T-helper 2 cell treated with Interferon-gamma antibody and Interleukin-4, amounts not matched to agents 5 μg/mL and 100 μg/mL, for 36 hours (primary cell): ENCODE measurements at regions not wholly inside any gene's neighbourhood (a gene's known extent, or its start where the extent isn't known, plus 50 kb on each side); places are given as distances from the start of the nearest gene placed in this dataset.

Experiments used
- DNase-seq: peaks from one replicate; pipeline ENCODE4 v3.0.0; 2021; ENCODE audit warnings: low spot score
- H3K27ac Mint-ChIP-seq: one replicate; pipeline ENCODE4 v1.8.0; 2021; ENCODE audit warnings: mild to moderate bottlenecking, mixed read lengths
- H3K27me3 Mint-ChIP-seq: one replicate; pipeline ENCODE4 v1.8.0; 2021; ENCODE audit warnings: low read depth, mixed read lengths
- H3K36me3 Mint-ChIP-seq: one replicate; pipeline ENCODE4 v1.8.0; 2021; ENCODE audit warnings: low read depth, mixed read lengths
- H3K4me1 Mint-ChIP-seq: one replicate; pipeline ENCODE4 v1.8.0; 2021; ENCODE audit warnings: low read depth, mixed read lengths
- H3K4me3 Mint-ChIP-seq: one replicate; pipeline ENCODE4 v1.8.0; 2022; ENCODE audit warnings: mild to moderate bottlenecking, moderate library complexity, mixed read lengths
- H3K9me3 Mint-ChIP-seq: one replicate; pipeline ENCODE4 v1.8.0; 2021; ENCODE audit warnings: mixed read lengths

DNA sequence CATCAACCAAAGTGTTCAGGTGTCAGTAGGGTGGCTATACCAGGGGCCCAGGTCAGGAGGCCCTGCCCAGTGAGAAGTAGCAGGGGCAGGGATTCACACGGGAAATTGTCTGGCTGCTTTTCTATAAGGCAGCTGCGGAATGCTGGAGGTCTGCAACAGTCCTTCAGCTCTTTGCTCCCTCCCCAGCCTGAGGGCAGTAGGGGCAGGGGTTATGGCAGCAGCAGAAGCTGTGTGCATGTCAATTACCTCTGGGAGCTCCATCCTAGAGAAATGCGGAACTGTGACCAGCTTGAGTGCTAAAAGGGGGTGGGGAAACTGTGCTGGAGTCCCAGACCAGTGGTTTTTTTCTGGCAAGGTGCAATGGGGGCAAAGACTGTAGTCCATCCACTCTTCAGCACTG lies 810.4 kb downstream of the PCDH7 start:
- H3K4me3 Mint-ChIP-seq: no peak overlapping the region
- no peaks in the 10 kb centered on the region for H3K27me3 Mint-ChIP-seq
- DNase-seq: no peak
- no peak overlapping the region for H3K27ac Mint-ChIP-seq
- no peaks in the 10 kb centered on the region for H3K36me3 Mint-ChIP-seq
- no peaks in the 10 kb centered on the region for H3K4me1 Mint-ChIP-seq
- H3K9me3 Mint-ChIP-seq: peaks cover 72% of the 10 kb centered on the region

GRCh38 chr4:31538877-31539276 lies 818.7 kb downstream of the PCDH7 start:
- Mint-ChIP-seq H3K4me3 (no peak overlapping the region), H3K36me3 (no peaks in the 10 kb centered on the region), H3K4me1 (no peaks in the 10 kb centered on the region), H3K9me3 (peaks cover 42% of the 10 kb centered on the region), H3K27ac (no peak overlapping the region), H3K27me3 (no peaks in the 10 kb centered on the region)
- no peak for DNase-seq

DNA sequence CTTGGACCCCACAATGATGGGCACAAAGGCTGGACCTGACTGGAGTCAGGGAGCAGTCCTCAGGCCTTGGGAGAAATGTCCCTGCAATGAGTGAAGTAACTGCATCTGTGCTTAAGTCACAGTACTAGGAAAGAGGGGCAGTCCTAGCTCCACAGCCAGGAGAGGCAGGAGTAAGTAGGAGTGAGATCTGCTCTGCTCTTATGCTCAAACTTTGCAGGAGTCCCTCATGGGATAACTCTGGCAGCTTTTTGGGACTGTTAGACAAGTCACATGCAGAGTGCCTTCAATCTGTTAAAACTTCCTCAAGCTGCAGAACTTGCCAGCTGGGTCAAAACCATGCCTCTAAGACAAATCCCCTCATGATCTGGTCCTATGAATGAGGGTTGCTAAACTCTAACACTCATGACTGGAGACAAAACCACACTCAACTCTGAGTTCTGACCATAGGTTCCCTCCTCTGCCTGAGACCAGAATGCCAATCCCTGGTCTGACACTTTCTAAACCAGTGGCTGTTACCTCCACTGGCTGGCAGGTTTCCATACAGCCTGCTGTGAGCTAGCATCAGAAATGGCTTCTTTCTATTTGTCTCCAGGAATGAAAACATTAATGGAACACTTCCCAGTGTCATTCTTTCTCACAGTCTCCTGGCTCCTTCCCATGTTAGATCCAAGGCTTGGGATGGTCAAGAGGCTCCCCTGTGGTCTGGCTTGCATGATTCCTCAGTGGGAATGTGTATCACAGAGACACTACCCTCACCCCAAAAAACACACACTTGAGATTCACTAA lies 819.3 kb downstream of the PCDH7 start:
- Mint-ChIP-seq H3K4me3 (no peak overlapping the region), H3K4me1 (no peaks in the 10 kb centered on the region), H3K27ac (no peak overlapping the region), H3K27me3 (no peaks in the 10 kb centered on the region), H3K9me3 (peaks cover 36% of the 10 kb centered on the region), H3K36me3 (no peaks in the 10 kb centered on the region)
- DNase-seq: no peak

- peaks cover 24% of the 10 kb centered on the region for H3K9me3 Mint-ChIP-seq
- no peaks in the 10 kb centered on the region for H3K36me3 Mint-ChIP-seq
- H3K4me3 Mint-ChIP-seq: no peak overlapping the region
Observed at GRCh38 chr4:31545330-31545729, 825.2 kb downstream of the PCDH7 start.

DNA sequence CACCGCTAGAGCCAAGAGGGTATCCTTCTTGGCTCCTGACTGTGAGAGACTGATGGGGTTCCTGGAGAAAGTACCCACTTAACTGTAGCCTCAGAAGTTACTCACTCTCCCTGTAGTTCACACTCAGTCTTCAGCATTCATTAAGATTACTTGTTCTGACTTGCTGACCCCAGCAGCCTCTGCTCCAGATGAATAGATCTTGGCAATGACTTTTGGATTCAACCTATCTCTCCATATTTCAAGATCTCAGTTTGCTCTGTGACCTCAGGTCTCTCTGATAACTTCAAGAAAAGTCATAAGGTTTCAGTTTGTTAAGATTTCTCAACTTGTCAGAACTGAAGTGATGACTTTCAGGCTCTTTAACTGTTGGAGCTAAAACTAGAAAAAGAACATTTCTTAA lies 825.6 kb downstream of the PCDH7 start:
- Mint-ChIP-seq H3K27ac (no peak overlapping the region), H3K4me1 (no peaks in the 10 kb centered on the region), H3K4me3 (no peak overlapping the region), H3K9me3 (peaks cover 21% of the 10 kb centered on the region), H3K27me3 (no peaks in the 10 kb centered on the region), H3K36me3 (no peaks in the 10 kb centered on the region)
- DNase-seq: no peak

More at GRCh38 chr4:31545330-31545729, 825.2 kb downstream of the PCDH7 start:
- Mint-ChIP-seq H3K27ac (no peak overlapping the region), H3K4me1 (no peaks in the 10 kb centered on the region), H3K27me3 (no peaks in the 10 kb centered on the region)
- no peak for DNase-seq

DNA sequence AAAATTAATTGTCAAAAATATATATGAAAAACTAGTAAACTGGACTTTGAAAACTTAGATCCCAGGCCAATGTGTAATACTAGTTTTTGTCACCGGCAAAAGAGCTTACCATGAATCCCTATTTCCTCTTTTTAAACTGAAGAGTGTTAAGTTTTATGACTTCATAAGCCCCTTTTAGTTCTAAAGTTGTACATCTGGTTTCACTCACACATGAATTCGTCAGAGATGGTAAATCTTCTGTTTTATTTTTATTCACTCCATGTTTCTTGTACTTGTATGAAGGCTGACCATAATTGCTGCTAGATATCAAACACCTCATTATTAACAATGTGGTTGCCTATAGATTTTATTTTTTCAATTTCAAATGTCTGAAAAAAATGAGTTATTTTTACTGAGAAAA lies 827.9 kb downstream of the PCDH7 start:
- Mint-ChIP-seq H3K4me1 (no peaks in the 10 kb centered on the region), H3K36me3 (no peaks in the 10 kb centered on the region), H3K4me3 (no peak overlapping the region), H3K27me3 (no peaks in the 10 kb centered on the region), H3K27ac (no peak overlapping the region), H3K9me3 (peaks cover 12% of the 10 kb centered on the region)
- DNase-seq: no peak

- H3K36me3 Mint-ChIP-seq: no peaks in the 10 kb centered on the region
- DNase-seq: no peak
- H3K27ac Mint-ChIP-seq: no peak overlapping the region
- H3K9me3 Mint-ChIP-seq: peaks cover 12% of the 10 kb centered on the region
- H3K4me1 Mint-ChIP-seq: no peaks in the 10 kb centered on the region
- H3K4me3 Mint-ChIP-seq: no peak overlapping the region
- no peaks in the 10 kb centered on the region for H3K27me3 Mint-ChIP-seq
Observed at GRCh38 chr4:31548823-31549222, 828.7 kb downstream of the PCDH7 start.

DNA sequence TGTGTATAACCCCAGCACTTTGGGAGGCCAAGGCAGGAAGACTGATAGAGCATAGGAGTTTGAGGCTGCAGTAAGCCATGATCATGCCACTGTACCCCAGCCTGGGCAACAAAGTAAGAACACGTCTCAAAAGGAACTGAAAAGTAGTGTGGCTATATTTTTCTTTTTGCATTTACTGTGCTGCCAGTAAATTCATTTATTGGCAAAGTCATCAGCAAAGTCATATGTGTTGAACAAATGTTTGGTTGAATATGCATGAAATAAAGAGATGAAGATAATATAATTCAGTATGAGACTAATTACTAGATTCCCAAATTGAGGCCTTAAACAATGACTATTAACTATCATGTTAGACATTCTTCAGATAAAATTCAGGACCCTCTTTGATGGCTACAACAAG lies 829.1 kb downstream of the PCDH7 start:
- peaks cover 12% of the 10 kb centered on the region for H3K9me3 Mint-ChIP-seq

DNA sequence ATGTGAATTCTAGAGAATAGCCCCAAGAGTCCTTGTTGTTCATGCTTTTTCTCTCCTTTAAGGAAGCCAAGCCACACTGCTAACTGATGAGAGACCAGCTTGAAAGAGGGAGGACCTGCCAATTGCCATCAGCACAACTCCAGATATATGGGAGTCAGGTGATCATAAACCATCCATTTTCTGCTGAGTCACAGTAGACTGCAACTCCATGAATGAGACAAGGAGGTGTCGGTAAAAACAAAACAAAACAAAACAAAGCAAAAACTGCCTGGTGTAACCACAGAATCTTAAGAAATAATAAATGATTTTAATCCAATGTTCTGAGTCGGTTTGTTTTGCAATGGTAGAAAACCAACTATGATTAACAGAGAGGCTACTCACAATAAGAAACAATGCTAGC lies 837.3 kb downstream of the PCDH7 start:
- no peak for DNase-seq
- Mint-ChIP-seq H3K9me3 (peaks cover 18% of the 10 kb centered on the region), H3K27me3 (no peaks in the 10 kb centered on the region), H3K27ac (no peak overlapping the region), H3K36me3 (no peaks in the 10 kb centered on the region), H3K4me3 (no peak overlapping the region), H3K4me1 (no peaks in the 10 kb centered on the region)

More for the DNA sequence above, 829.1 kb downstream of the PCDH7 start:
- Mint-ChIP-seq H3K27me3 (no peaks in the 10 kb centered on the region), H3K4me3 (no peak overlapping the region), H3K4me1 (no peaks in the 10 kb centered on the region), H3K36me3 (no peaks in the 10 kb centered on the region), H3K27ac (no peak overlapping the region)
- DNase-seq: no peak

GRCh38 chr4:31573554-31573953 lies 853.4 kb downstream of the PCDH7 start:
- Mint-ChIP-seq H3K9me3 (peaks cover 24% of the 10 kb centered on the region), H3K4me1 (no peaks in the 10 kb centered on the region), H3K27me3 (no peaks in the 10 kb centered on the region), H3K4me3 (no peak overlapping the region), H3K27ac (no peak overlapping the region), H3K36me3 (no peaks in the 10 kb centered on the region)
- no peak for DNase-seq

- no peaks in the 10 kb centered on the region for H3K4me1 Mint-ChIP-seq
- no peak overlapping the region for H3K27ac Mint-ChIP-seq
- no peaks in the 10 kb centered on the region for H3K27me3 Mint-ChIP-seq
- H3K4me3 Mint-ChIP-seq: no peak overlapping the region
- DNase-seq: no peak
- H3K36me3 Mint-ChIP-seq: no peaks in the 10 kb centered on the region
- H3K9me3 Mint-ChIP-seq: peaks cover 32% of the 10 kb centered on the region
Observed at GRCh38 chr4:31575504-31575903, 855.3 kb downstream of the PCDH7 start.

GRCh38 chr4:31580843-31581242 lies 860.7 kb downstream of the PCDH7 start:
- Mint-ChIP-seq H3K36me3 (no peaks in the 10 kb centered on the region), H3K4me3 (no peak overlapping the region), H3K4me1 (no peaks in the 10 kb centered on the region), H3K27me3 (no peaks in the 10 kb centered on the region), H3K9me3 (peaks cover 16% of the 10 kb centered on the region), H3K27ac (no peak overlapping the region)
- DNase-seq: no peak

DNA sequence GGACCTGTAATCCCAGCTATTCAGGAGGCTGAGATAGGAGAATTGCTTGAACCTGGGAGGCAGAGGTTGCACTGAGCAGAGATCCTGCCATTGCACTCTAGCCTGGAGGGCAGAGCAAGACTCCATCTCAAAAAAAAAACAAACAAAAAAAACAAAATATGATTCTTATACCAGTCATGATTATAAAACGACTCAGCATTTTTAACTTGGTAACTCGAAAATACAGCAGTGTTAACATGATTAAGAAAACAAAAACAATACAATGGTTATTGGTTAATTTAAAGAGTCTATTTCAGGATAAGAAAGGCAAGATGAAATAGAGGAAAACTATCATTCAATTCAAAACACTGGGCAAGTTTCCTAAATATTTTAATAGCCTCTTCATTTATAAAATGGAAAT lies 865.3 kb downstream of the PCDH7 start:
- Mint-ChIP-seq H3K4me1 (no peaks in the 10 kb centered on the region), H3K27me3 (no peaks in the 10 kb centered on the region), H3K36me3 (no peaks in the 10 kb centered on the region), H3K4me3 (no peak overlapping the region), H3K27ac (no peak overlapping the region), H3K9me3 (peaks cover 18% of the 10 kb centered on the region)
- DNase-seq: no peak

DNA sequence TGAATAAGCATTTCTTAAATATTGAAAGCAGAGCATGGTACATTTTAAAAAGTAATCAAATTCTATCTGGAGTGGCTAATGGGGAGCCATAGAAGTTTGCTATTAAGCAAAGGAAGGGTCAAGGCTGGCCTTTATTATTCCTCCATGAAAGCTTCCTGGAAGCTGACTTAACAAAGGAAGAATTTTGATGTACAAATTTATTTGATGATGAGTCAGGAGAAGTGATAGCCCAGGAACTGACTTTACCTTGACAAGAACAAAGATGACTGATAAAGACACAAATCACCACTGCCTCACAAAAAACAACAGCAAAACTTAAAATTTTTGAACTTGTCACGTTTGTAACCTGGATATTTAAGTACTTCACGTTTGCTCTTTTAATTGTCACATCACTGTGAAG lies 872.1 kb downstream of the PCDH7 start:
- peaks cover 31% of the 10 kb centered on the region for H3K9me3 Mint-ChIP-seq
- no peak overlapping the region for H3K4me3 Mint-ChIP-seq
- no peak for DNase-seq

DNA sequence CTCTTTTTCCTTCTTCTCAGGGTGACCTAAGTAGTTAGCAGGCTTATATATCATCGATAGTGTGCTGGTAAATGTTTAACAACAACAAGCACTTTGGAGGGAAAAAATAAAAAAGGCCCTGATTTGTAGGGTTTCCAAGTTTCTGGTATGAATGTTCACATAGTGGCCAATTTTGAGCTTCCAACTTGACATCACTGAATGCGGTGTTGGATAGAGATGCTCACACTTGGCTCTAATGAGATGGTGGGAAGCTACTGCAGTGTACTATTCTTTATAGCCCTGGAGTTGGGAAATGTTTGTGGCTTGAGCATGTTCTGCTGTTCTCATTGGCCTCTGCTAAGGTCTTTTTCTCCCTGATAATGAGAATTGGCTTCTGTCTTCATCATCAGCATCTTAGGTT lies 875.3 kb downstream of the PCDH7 start:
- Mint-ChIP-seq H3K4me1 (no peaks in the 10 kb centered on the region), H3K27ac (no peak overlapping the region), H3K4me3 (no peak overlapping the region), H3K36me3 (no peaks in the 10 kb centered on the region), H3K9me3 (peaks cover 34% of the 10 kb centered on the region), H3K27me3 (no peaks in the 10 kb centered on the region)
- no peak for DNase-seq

More for the DNA sequence above, 872.1 kb downstream of the PCDH7 start:
- Mint-ChIP-seq H3K36me3 (no peaks in the 10 kb centered on the region), H3K27ac (no peak overlapping the region), H3K27me3 (no peaks in the 10 kb centered on the region), H3K4me1 (no peaks in the 10 kb centered on the region)
